D341Med (cell line): ENCODE measurements at regions not wholly inside any gene's neighbourhood (a gene's known extent, or its start where the extent isn't known, plus 50 kb on each side); places are given as distances from the start of the nearest gene placed in this dataset.

Source experiments
- DNase-seq: peaks from one replicate; pipeline ENCODE4 v3.0.0; 2012; ENCODE audit warnings: low spot score

DNA sequence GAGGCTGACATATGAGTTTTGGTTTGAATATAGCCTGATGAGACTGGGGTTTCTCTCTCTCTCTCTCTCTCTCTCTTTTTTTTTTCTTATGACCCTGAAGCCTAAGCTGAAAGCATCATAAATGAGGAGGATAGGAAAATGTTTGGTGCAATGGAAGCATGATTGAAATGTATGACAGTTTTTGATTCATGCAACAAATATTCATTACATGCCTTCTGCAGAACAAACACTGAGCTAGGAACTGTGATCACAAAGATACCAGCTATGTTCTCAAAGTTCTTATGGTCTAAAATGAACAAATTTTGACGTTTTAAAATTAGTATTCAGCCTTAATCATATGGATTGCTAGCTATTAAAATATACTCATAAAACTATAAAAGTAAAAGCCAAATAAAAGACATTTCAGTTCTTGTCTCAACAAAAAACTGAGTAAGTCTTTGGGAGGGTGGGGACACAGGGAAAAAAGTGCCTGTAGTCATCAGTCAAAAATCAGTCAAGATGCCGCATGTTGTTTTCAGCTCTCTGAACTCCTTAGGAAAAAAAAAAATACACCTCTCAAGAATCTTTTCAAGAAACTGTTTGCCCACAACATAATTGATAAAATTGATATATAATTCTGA lies 57.2 kb downstream of the NKX6-1 start:
- no peak for DNase-seq

GRCh38 chr4:84439996-84440395 lies 59.1 kb downstream of the NKX6-1 start:
- DNase-seq: no peak

- DNase-seq: no peak
Measured at GRCh38 chr4:84436812-84437211, 62.3 kb downstream of the NKX6-1 start.

- no peak for DNase-seq
Measured at GRCh38 chr4:84434344-84434743, 64.7 kb downstream of the NKX6-1 start.

DNA sequence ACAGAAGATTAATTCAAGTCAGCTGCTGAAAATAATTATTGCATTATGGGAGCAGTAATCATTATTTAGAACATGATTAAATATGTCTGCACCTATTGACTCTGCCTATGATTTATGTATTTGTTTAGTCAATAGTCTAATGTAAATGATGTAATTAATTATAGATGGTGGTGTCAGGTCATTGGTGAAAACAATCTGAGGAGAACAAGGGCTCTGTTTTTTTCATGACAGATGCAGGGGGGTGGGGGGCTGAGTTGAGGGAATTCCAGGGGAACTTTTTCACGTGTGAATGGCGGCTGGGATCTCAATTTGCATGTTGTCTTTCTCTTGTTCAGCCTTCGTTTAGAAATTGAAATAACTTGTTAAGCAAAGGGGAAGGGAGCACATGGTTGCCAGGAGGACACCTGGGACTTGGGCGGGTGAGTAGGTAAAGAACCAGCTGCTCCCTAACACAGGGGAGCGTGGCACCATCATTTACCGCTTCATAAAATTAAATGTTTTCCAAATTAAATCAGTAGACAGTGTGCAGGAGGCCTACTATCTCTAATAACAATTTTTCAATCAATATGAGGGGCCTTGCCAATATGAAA lies 65.4 kb downstream of the NKX6-1 start:
- no peak for DNase-seq

GRCh38 chr4:84432713-84433112 lies 66.4 kb downstream of the NKX6-1 start:
- DNase-seq: no peak

DNA sequence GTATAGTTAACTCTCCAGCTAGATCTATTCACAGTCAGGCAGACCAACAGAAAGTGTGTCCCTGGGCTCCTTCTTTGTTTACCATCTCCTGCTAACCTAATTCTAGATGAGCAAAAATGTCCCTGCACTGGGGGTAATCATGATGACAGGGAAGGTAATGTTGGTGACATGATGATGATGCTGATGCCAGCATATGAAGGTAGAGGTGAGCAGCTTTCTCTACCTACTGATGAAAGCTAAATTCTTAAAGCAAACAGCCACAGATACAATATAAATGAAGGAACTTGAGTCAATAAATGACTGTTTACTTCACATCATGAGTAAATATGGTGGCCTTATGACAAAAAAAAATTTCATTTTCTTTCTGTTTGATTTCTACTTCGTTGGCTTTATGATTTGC lies 78.5 kb downstream of the NKX6-1 start:
- no peak for DNase-seq

- no peak for DNase-seq
Measured at GRCh38 chr4:84419201-84419600, 79.9 kb downstream of the NKX6-1 start.

DNA sequence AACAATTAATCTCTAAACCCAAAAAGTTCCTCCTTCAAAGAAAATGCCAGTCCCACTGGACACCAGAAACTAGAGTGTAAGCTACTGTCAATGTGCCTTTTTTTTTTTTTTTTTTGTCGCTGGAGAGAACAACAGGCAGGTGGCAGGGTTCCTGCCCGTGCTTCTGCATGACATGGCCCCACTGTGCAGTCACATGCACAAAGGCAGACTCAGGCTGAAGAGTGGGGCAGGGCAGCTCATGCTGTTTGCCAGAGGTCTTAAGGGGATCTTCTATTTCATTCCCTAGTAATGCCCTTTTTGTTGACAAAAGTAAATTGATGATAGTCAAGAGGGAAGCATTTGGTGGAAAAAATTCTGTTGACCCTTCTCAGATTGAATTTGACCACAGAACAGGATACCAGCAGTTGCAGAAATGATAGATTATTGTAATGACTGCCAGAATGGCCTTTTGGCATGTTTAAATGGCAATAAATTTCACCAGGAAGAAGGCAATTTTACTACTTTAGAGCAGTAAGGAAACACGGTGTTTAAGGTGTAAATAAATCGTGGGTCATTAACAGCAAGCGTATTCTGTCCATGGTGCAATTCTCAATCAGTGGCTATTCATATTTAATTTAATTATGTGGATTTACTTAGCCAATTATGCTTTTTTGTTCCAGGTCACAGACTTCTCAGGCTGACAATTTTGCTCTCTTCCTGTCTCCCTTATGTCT lies 80.9 kb downstream of the NKX6-1 start:
- no peak for DNase-seq

- no peak for DNase-seq
Measured at GRCh38 chr4:84413976-84414375, 85.1 kb downstream of the NKX6-1 start.

- no peak for DNase-seq
Measured at GRCh38 chr4:84413480-84413879, 85.6 kb downstream of the NKX6-1 start.

GRCh38 chr4:84412062-84412461 lies 87.0 kb downstream of the NKX6-1 start:
- no peak for DNase-seq

- DNase-seq: no peak
Measured at GRCh38 chr4:84407554-84408407, 91.3 kb downstream of the NKX6-1 start.

GRCh38 chr4:84403656-84404055 lies 95.4 kb downstream of the NKX6-1 start:
- no peak for DNase-seq

DNA sequence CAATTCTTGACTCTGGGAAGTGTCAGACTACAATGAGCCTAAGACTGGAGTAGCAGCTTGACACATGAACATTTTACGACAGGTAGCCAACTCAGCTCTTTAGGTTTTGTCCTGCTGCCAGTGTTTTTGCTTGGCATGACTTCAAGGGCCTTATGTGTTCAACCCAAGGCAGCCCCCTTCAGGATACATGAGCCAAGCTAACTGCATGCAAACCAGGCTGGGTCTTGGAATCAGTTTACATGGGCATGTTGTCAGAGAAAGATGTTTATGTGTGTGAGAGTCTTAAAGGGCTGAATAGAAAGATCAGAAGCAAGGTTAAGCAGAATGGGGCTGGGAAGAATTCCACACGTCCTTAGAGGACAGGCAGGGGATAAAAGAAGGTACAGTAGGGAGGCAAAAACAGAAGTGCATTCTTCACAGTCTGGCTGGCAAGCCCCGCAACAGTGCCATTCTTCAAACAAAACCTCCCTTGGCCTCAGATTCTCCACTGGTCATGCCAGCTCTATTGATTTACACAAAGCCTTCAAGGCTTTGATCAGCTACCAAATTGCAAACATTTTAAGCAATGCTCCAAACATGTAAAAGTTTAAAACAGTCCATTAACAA lies 97.3 kb downstream of the NKX6-1 start:
- peak; percentile 45 for DNase-seq

DNA sequence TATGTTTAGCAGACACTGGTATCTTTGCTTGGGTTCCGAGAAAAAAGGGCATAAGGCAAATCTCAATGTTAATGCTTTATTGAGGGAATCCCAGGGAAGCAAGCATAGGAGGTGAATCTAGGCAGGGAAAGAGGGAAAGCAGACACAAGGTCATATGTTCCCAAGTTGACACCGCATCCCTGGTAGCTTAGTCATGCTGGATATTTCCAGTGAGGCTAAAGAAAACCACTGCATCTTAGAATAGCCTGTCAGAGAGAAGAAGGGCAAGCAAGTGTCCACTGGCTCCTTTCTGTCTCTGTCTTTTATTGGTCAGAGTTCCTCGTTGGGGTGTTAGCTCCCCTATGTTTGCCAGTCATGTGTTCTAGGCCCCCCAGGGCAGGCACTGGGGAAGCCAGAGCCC lies 104.7 kb downstream of the NKX6-1 start:
- DNase-seq: no peak

GRCh38 chr4:84392951-84393590 lies 106.0 kb downstream of the NKX6-1 start:
- DNase-seq: no peak

DNA sequence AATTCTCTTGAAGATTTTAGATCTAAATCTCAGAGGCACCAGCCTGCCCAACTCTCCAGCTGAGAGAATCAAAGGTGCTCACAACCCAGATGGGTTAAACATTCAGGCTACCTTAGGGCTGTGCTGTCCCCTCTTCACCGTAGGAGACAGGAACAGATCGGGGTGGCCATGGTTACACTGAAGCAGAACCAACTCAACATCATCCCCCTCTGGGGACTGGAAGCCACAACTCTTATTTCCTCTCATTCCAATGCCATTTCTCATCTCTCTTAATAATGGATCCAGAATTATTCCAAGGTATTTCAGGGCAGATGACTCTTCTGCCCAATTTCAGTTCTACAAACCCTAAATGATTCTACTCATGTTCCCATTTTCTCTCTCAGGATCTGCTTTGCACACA lies 109.7 kb downstream of the NKX6-1 start:
- no peak for DNase-seq

GRCh38 chr4:84385203-84385602 lies 113.9 kb downstream of the NKX6-1 start:
- DNase-seq: no peak

- no peak for DNase-seq
Measured at GRCh38 chr4:84384801-84385200, 114.3 kb downstream of the NKX6-1 start.

GRCh38 chr4:84381759-84382158 lies 117.3 kb downstream of the NKX6-1 start:
- DNase-seq: no peak
